SKM-1 treated with dmso at 0.1 percent for 144 hours (cell line): ENCODE measurements at regions not wholly inside any gene's neighbourhood (a gene's known extent, or its start where the extent isn't known, plus 50 kb on each side); places are given as distances from the start of the nearest gene placed in this dataset.

Source experiments
- DNase-seq: peaks from one replicate; lab custom pipeline; 2025; ENCODE audit not compliant: unreplicated experiment; lab: John Stamatoyannopoulos, UW

GRCh38 chr13:51518827-51519226 lies 65.4 kb upstream of the WDFY2 start:
- no peak for DNase-seq

DNA sequence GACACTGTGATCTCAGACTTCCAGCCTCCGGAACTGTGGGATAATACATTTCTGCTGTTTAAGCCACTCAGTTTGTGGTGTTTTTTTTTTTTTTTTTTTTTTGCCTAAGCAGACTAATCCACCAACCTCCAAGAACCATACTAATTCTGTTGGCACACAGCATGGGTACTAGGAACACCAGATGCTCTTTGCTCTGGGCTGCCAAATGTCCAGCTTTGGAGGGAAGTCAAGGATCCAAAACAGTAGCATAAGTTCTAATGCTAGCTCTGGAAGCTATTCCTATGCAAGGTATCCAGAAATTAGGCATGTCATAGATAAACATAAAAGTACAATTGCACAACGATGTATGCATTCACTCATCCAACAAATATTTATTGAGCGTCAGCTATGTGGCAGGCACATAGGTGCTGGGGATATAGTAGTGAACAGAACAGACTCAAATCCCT lies 64.5 kb upstream of the WDFY2 start:
- DNase-seq, result no peak

- peak; percentile 64 for DNase-seq
Measured at GRCh38 chr13:51520524-51520923, 63.7 kb upstream of the WDFY2 start.

DNA sequence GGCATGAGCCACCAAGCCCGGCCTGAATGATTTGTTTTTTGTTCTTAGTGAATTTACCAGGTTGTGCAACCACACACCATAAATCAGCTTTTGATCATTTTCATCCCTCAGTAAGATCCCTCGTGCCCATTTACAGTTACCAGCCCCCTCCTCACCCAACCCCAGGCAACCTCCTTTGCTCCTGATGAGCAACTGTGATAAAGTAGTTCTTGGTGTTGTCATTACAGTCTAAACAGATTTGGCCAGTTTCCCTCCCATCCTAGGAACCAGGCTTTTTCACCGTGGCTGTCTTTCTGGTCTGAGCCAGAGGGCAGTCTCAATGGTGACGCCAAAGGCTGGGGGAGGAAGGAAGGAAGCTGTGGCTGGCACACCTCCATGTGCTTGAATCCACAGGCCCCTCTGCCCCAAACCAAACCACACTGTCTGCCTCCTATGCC lies 61.2 kb upstream of the WDFY2 start:
- DNase-seq, result peak; percentile 67

DNA sequence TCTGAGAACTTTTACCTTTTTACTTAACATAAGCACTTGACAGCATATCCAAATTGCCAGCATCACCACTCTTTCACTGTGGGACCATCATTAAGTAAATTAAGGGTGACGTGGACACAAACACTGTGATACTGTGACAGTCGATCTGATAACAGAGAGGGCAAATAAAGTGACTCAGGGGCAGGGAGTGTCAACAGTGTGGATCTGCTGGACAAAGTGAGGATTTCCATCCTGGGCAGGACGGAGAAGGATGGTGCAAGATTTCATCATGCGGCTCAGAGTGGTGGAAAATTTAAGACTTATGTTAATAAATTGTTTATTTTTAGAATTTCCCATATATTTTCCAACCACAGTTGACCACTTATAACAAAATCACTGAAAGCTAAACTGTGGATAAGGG lies 60.0 kb upstream of the WDFY2 start:
- DNase-seq, result no peak

- DNase-seq, result no peak
Measured at GRCh38 chr13:51524829-51525566, 59.3 kb upstream of the WDFY2 start.

DNA sequence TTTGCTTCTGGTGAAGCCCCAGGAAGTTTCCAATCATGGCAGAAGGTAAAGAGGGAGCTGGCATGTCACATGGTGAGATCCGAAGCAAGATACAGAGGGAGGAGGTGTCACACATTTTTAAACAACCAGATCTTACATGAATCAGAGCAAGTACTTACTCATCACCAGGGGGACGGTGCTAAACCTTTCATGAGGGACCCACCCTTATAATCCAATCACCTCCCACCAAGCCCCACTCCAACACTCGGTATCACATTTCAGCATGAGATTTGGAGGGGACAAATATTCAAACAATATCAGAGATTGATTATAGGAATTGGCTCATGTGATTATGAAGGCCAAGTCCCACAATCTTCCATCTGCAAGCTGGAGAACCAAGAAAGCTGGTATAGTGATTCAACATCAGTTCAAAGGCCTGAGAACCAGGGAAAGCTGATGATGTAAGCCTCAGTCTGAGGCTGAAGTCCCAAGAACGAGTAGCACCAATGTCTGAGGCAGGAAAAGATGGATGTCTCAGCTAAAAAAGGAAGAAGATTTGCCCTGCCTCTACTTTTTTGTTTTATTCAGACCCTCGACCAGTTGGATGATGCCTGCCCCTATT lies 58.6 kb upstream of the WDFY2 start:
- DNase-seq, result no peak

- no peak for DNase-seq
Measured at GRCh38 chr13:51526202-51526601, 58.1 kb upstream of the WDFY2 start.

DNA sequence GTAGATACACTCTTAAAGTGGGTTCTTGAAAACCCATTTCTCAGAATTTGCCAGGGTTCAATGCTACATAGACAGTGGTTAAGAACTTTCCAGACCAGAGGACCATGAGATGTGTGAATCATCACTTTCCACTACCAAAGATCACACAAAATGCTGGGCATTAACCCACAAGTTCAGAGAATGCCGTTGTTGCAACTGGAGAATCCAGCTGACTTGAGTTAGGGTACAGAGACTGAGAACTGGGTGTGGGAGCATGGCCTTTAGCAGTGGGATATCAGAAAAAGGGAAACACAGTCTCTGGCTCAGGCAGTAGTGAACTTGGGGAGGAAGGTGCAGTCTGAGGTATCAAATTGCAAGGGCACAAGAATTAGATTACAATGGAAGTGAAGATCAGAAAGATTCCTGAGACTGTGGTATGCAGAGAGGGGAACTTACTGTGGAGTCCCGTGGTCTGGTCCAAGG lies 51.5 kb upstream of the WDFY2 start:
- no peak for DNase-seq

DNA sequence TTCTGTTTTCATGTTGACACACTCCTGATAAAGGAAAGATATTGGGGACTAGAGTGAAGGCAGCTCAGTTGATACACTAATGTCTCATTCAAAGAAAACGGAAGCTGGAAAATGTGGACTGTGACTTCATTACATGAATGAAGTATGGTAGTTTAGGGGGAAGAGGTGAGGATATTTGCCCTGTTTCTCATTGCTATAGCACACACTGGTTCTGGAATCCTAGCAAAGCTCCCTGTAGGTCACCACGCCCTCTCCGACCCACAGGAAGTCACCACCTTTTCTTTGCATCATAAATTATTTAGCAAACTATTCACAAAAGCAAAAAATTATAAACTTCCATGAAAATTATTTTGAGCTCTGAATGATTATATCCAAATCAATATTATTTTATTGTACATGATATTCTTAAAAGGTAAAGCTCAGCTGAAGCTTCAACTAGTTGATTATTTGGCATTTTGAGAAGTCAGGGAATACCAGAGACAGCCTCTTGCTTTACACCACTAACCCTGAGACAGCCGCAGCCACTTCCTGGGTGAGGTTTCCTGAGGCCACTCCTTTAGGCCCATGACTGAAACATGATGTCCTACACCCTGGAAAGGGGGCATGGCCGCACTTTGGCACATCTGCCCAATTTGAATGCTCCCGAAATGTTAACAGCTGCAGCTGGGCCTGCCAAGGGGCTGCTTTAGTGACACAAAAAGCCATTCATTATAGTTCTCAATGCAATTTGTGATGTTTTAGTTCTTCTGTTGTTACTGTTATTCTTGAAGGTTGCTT lies 50.0 kb upstream of the WDFY2 start:
- DNase-seq, result peak; percentile 70
